Fibroblast of lung (primary cell): ENCODE measurements at regions not wholly inside any gene's neighbourhood (a gene's known extent, or its start where the extent isn't known, plus 50 kb on each side); places are given as distances from the start of the nearest gene placed in this dataset.

Experiments used
- DNase-seq, 2 donors: peaks; one replicate each; pipeline versions ENCODE4 v3.0.0 to v3.0.0-alpha.2; 2010; ENCODE audit warnings: low read depth in 2 of 2
- H2AFZ ChIP-seq: 2 replicates; pipeline ENCODE4 v1.5.1; 2012; ENCODE audit warnings: low read length, control low read depth, inconsistent platforms
- H3K27ac ChIP-seq: 2 replicates; pipeline ENCODE4 v1.5.1; 2011; ENCODE audit warnings: low read length, control low read depth; ENCODE audit not compliant: insufficient read depth
- H3K27me3 ChIP-seq: 2 replicates; pipeline ENCODE4 v1.5.1; 2011; ENCODE audit warnings: mild to moderate bottlenecking, low read length; ENCODE audit not compliant: control insufficient read depth, insufficient read depth
- H3K36me3 ChIP-seq: 2 replicates; pipeline ENCODE4 v1.5.1; 2011; ENCODE audit warnings: low read length; ENCODE audit not compliant: control insufficient read depth, insufficient read depth
- H3K4me1 ChIP-seq: 2 replicates; pipeline ENCODE4 v1.5.1; 2011; ENCODE audit warnings: low read length; ENCODE audit not compliant: control insufficient read depth, insufficient read depth; ENCODE audit errors: extremely low read depth
- H3K4me2 ChIP-seq: 2 replicates; pipeline ENCODE4 v1.5.1; 2011; ENCODE audit warnings: low read length, control low read depth; ENCODE audit not compliant: insufficient read depth; ENCODE audit errors: extremely low read depth
- H3K4me3 ChIP-seq, 4 experiments: fragments of 200-600 bp in 1 of 4; sonication (generic) in 1 of 4; replicated peaks in 1 of 4; 2 replicates each; pipeline ENCODE4 v1.5.1; 2011 to 2016; ENCODE audit warnings: low read length in 4 of 4, low read depth in 3 of 4, mild to moderate bottlenecking in 3 of 4, control low read depth in 2 of 4, inconsistent platforms in 1 of 4, mixed read lengths in 1 of 4; ENCODE audit not compliant: insufficient read depth in 1 of 4; ENCODE audit errors: control extremely low read depth in 1 of 4
- H3K79me2 ChIP-seq: 2 replicates; pipeline ENCODE4 v1.5.1; 2012; ENCODE audit warnings: mild to moderate bottlenecking, low read length, inconsistent platforms; ENCODE audit not compliant: control insufficient read depth, insufficient read depth
- H3K9ac ChIP-seq: 2 replicates; pipeline ENCODE4 v1.5.1; 2011; ENCODE audit warnings: mild to moderate bottlenecking, low read length, control low read depth; ENCODE audit not compliant: insufficient read depth
- H3K9me3 ChIP-seq: 2 replicates; pipeline ENCODE4 v1.5.1; 2012; ENCODE audit warnings: low read depth, low read length; ENCODE audit not compliant: control insufficient read depth, insufficient read depth
- H4K20me1 ChIP-seq: 2 replicates; pipeline ENCODE4 v1.5.1; 2011; ENCODE audit warnings: low read length; ENCODE audit not compliant: control insufficient read depth, insufficient read depth; ENCODE audit errors: extremely low read depth
- CTCF ChIP-seq, 2 donors: IDR thresholded peaks in 1 of 2; conservative IDR thresholded peaks in 1 of 2; 1 replicate in 1 of 2; 2 replicates in 1 of 2; pipeline ENCODE4 v1.5.1; 2011 to 2012; ENCODE audit warnings: low read length in 2 of 2, control low read depth in 1 of 2, inconsistent platforms in 1 of 2, low read depth in 1 of 2, mild to moderate bottlenecking in 1 of 2
- EZH2 ChIP-seq: IDR thresholded peaks from 2 replicates; pipeline ENCODE4 v1.5.1; 2012; ENCODE audit warnings: low read length, control low read depth, mild to moderate bottlenecking; ENCODE audit errors: missing control alignments

- Histone ChIP-seq H4K20me1 (no peaks in the 10 kb centered on the region), H3K36me3 (no peaks in the 10 kb centered on the region), H3K9ac (no peak overlapping the region), H2AFZ (no peak overlapping the region), H3K79me2 (no peaks in the 10 kb centered on the region), H3K9me3 (no peaks in the 10 kb centered on the region), H3K27ac (no peak overlapping the region), H3K4me1 (peaks cover 6% of the 10 kb centered on the region), H3K4me3 (no peak overlapping the region), H3K4me2 (no peak overlapping the region), H3K27me3 (no peaks in the 10 kb centered on the region)
- peak in 1 of 2 donors; percentile 87 for DNase-seq
- no peak for TF ChIP-seq EZH2
- TF ChIP-seq CTCF (conservative IDR thresholded peaks at IDR 0.05 in 1 of 2, IDR thresholded peaks at IDR 0.05 in 1 of 2; ENCODE audit: low read depth in 1 of 2, low read length in 2 of 2): no peak
These were observed 170.9 kb upstream of the PCDH18 start for GRCh38 chr4:137703195-137703594.

- H2AFZ ChIP-seq: no peak overlapping the region
- no peaks in the 10 kb centered on the region for H3K36me3 ChIP-seq
- no peak overlapping the region for H3K27ac ChIP-seq
- no peak for TF ChIP-seq EZH2
- no peak for TF ChIP-seq CTCF (conservative IDR thresholded peaks at IDR 0.05 in 1 of 2, IDR thresholded peaks at IDR 0.05 in 1 of 2; ENCODE audit: low read depth in 1 of 2, low read length in 2 of 2)
- no peaks in the 10 kb centered on the region for H3K27me3 ChIP-seq
- H3K9ac ChIP-seq: no peak overlapping the region
- DNase-seq: no peak
- H4K20me1 ChIP-seq: no peaks in the 10 kb centered on the region
- peaks cover 4% of the 10 kb centered on the region for H3K4me1 ChIP-seq
- no peaks in the 10 kb centered on the region for H3K79me2 ChIP-seq
- no peak overlapping the region for H3K4me3 ChIP-seq
- H3K4me2 ChIP-seq: no peak overlapping the region
- H3K9me3 ChIP-seq: no peaks in the 10 kb centered on the region
These were observed 170.2 kb upstream of the PCDH18 start for GRCh38 chr4:137702512-137702911.

- H3K79me2 ChIP-seq: no peaks in the 10 kb centered on the region
- H4K20me1 ChIP-seq: no peaks in the 10 kb centered on the region
- DNase-seq: no peak
- H2AFZ ChIP-seq: no peak overlapping the region
- H3K9me3 ChIP-seq: no peaks in the 10 kb centered on the region
- H3K4me2 ChIP-seq: no peak overlapping the region
- H3K27me3 ChIP-seq: no peaks in the 10 kb centered on the region
- no peaks in the 10 kb centered on the region for H3K36me3 ChIP-seq
- TF ChIP-seq EZH2 (no peak), CTCF (conservative IDR thresholded peaks at IDR 0.05 in 1 of 2, IDR thresholded peaks at IDR 0.05 in 1 of 2; ENCODE audit: low read depth in 1 of 2, low read length in 2 of 2) (no peak)
- H3K4me3 ChIP-seq: no peak overlapping the region
- no peak overlapping the region for H3K27ac ChIP-seq
- H3K4me1 ChIP-seq: peaks cover 4% of the 10 kb centered on the region
- H3K9ac ChIP-seq: no peak overlapping the region
These were observed 169.1 kb upstream of the PCDH18 start for GRCh38 chr4:137701401-137701800.
